ENCODE measurements at regions not wholly inside any gene's neighbourhood (a gene's known extent, or its start where the extent isn't known, plus 50 kb on each side); places are given as distances from the start of the nearest gene placed in this dataset.

- no peak overlapping the region for H2BK120ac ChIP-seq (ENCODE audit: low read depth, low read length)
- H3K9me3 ChIP-seq (replicated peaks in 1 of 2; ENCODE audit: control insufficient read depth in 2 of 2, insufficient read depth in 1 of 2, low read depth in 1 of 2, low read length in 2 of 2), result peaks cover 0 to 2% of the 10 kb centered on the region in 2 donors
- no peak overlapping the region for H3K9ac ChIP-seq (ENCODE audit: low read depth, low read length, poor library complexity)
- no peak overlapping the region for H2AK5ac ChIP-seq (ENCODE audit: low read depth, low read length)
- H3K14ac ChIP-seq (ENCODE audit: low read length), result no peak overlapping the region
- no peak overlapping the region for H2BK15ac ChIP-seq (ENCODE audit: low read length)
- H2BK12ac ChIP-seq (ENCODE audit: low read length), result no peak overlapping the region
- no peaks in the 10 kb centered on the region for H3K27me3 ChIP-seq (ENCODE audit: control insufficient read depth in 3 of 3, insufficient read depth in 3 of 3, low read depth in 1 of 3, low read length in 3 of 3)
- H4K8ac ChIP-seq (ENCODE audit: low read depth, low read length), result no peak overlapping the region
- H3K18ac ChIP-seq (ENCODE audit: low read length), result no peak overlapping the region
- H3K36me3 ChIP-seq (replicated peaks in 1 of 2; ENCODE audit: control insufficient read depth in 2 of 2, insufficient read depth in 2 of 2, low read length in 2 of 2), result no peaks in the 10 kb centered on the region
- H3K4me3 ChIP-seq (ENCODE audit: low read length in 2 of 2), result no peak overlapping the region
- H3K4me2 ChIP-seq (ENCODE audit: insufficient read depth, low read length, poor library complexity, severe bottlenecking), result no peak overlapping the region
- no peaks in the 10 kb centered on the region for H3K79me1 ChIP-seq (ENCODE audit: low read depth, low read length)
- no peak overlapping the region for H4K91ac ChIP-seq (ENCODE audit: low read depth, low read length, poor library complexity)
- no peak overlapping the region for H3K27ac ChIP-seq (replicated peaks; ENCODE audit: low read length)
- H3K23ac ChIP-seq (ENCODE audit: low read depth, low read length, poor library complexity), result no peak overlapping the region
- H2BK5ac ChIP-seq (ENCODE audit: low read length), result no peak overlapping the region
- peaks cover 0 to 2% of the 10 kb centered on the region in 2 donors for H3K4me1 ChIP-seq (ENCODE audit: control insufficient read depth in 2 of 2, insufficient read depth in 1 of 2, low read depth in 1 of 2, low read length in 2 of 2)
- no CpG with 5 or more reads among the region's 3 CpGs for WGBS, 2 donors (ENCODE audit: extremely low coverage in 2 of 2, insufficient read length in 2 of 2, insufficient replicate concordance in 1 of 2)
- H3K4ac ChIP-seq (ENCODE audit: low read length), result no peak overlapping the region
- H2AFZ ChIP-seq (ENCODE audit: low read length), result no peak overlapping the region
- DNase-seq (ENCODE audit: low spot score), result no peak
These were observed 96.3 kb upstream of the MAFB start for GRCh38 chr20:40785346-40785745.

DNA sequence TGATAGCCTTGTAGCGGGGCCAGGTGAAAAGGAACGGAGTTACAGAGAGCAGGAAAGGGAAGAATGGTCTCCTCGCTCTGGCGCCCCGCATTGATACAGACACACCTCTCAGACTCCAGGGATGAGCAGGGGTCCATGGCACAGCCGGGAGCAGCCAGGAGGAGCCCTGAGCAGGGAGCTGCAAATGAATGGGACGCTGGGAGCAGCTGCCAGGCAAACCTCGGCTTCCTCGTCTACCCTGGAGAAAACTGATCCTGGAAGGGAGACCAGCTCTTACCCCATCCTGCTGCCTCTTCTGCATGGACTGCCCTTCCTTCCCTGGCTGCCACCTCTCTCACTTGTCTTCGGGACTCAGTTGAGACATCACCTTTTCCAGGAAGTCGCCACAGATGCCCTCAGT, 97.3 kb upstream of the MAFB start:
- Histone ChIP-seq H2BK120ac (ENCODE audit: low read depth, low read length) (no peak overlapping the region), H4K8ac (ENCODE audit: low read depth, low read length) (no peak overlapping the region), H3K79me1 (ENCODE audit: low read depth, low read length) (no peaks in the 10 kb centered on the region), H2AFZ (ENCODE audit: low read length) (no peak overlapping the region), H2BK5ac (ENCODE audit: low read length) (no peak overlapping the region), H3K27me3 (ENCODE audit: control insufficient read depth in 3 of 3, insufficient read depth in 3 of 3, low read depth in 1 of 3, low read length in 3 of 3) (no peaks in the 10 kb centered on the region), H2AK5ac (ENCODE audit: low read depth, low read length) (no peak overlapping the region), H3K18ac (ENCODE audit: low read length) (peak overlapping the region; percentile 5), H3K4me2 (ENCODE audit: insufficient read depth, low read length, poor library complexity, severe bottlenecking) (no peak overlapping the region), H3K9me3 (replicated peaks in 1 of 2; ENCODE audit: control insufficient read depth in 2 of 2, insufficient read depth in 1 of 2, low read depth in 1 of 2, low read length in 2 of 2) (peaks cover 0 to 2% of the 10 kb centered on the region in 2 donors), H2BK15ac (ENCODE audit: low read length) (no peak overlapping the region), H3K9ac (ENCODE audit: low read depth, low read length, poor library complexity) (no peak overlapping the region), H3K23ac (ENCODE audit: low read depth, low read length, poor library complexity) (no peak overlapping the region), H2BK12ac (ENCODE audit: low read length) (no peak overlapping the region), H3K4me1 (ENCODE audit: control insufficient read depth in 2 of 2, insufficient read depth in 1 of 2, low read depth in 1 of 2, low read length in 2 of 2) (peaks cover 0 to 2% of the 10 kb centered on the region in 2 donors), H3K27ac (replicated peaks; ENCODE audit: low read length) (no peak overlapping the region), H3K36me3 (replicated peaks in 1 of 2; ENCODE audit: control insufficient read depth in 2 of 2, insufficient read depth in 2 of 2, low read length in 2 of 2) (no peaks in the 10 kb centered on the region), H3K4ac (ENCODE audit: low read length) (no peak overlapping the region), H3K4me3 (ENCODE audit: low read length in 2 of 2) (no peak overlapping the region), H4K91ac (ENCODE audit: low read depth, low read length, poor library complexity) (no peak overlapping the region), H3K14ac (ENCODE audit: low read length) (no peak overlapping the region)
- no peak for DNase-seq (ENCODE audit: low spot score)
- WGBS, 2 donors (ENCODE audit: extremely low coverage in 2 of 2, insufficient read length in 2 of 2, insufficient replicate concordance in 1 of 2), result no CpG with 5 or more reads among the region's 11 CpGs

DNA sequence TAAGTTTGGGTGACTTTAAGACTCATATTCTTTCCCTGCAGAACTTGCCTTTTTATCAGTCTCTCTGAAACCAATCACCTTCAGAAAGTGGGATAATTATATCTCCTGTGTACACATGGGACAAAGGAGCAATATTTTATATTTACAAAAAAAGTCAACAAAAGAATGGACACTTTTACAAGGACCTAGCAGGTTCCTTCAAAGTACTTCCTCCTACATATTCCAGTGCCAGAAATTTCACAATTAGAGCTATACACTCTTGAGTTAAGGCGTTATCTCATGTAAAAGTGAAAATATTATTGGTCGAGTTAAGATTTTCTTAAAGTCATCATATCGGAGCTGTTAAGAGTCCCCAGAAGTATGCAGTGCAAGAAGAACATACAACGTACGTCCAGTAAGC, 98.9 kb upstream of the MAFB start:
- no peaks in the 10 kb centered on the region for H3K36me3 ChIP-seq (replicated peaks in 1 of 2; ENCODE audit: control insufficient read depth in 2 of 2, insufficient read depth in 2 of 2, low read length in 2 of 2)
- H4K8ac ChIP-seq (ENCODE audit: low read depth, low read length), result no peak overlapping the region
- H3K4ac ChIP-seq (ENCODE audit: low read length), result no peak overlapping the region
- H2BK120ac ChIP-seq (ENCODE audit: low read depth, low read length), result no peak overlapping the region
- H2AK5ac ChIP-seq (ENCODE audit: low read depth, low read length), result no peak overlapping the region
- H3K79me1 ChIP-seq (ENCODE audit: low read depth, low read length), result no peaks in the 10 kb centered on the region
- H3K18ac ChIP-seq (ENCODE audit: low read length), result no peak overlapping the region
- no CpG with 5 or more reads among the region's 5 CpGs for WGBS, 2 donors (ENCODE audit: extremely low coverage in 2 of 2, insufficient read length in 2 of 2, insufficient replicate concordance in 1 of 2)
- no peak overlapping the region for H2BK15ac ChIP-seq (ENCODE audit: low read length)
- DNase-seq (ENCODE audit: low spot score), result no peak
- H3K27ac ChIP-seq (replicated peaks; ENCODE audit: low read length), result no peak overlapping the region
- peaks cover 0 to 2% of the 10 kb centered on the region in 2 donors for H3K4me1 ChIP-seq (ENCODE audit: control insufficient read depth in 2 of 2, insufficient read depth in 1 of 2, low read depth in 1 of 2, low read length in 2 of 2)
- H3K14ac ChIP-seq (ENCODE audit: low read length), result no peak overlapping the region
- no peaks in the 10 kb centered on the region for H3K27me3 ChIP-seq (ENCODE audit: control insufficient read depth in 3 of 3, insufficient read depth in 3 of 3, low read depth in 1 of 3, low read length in 3 of 3)
- no peak overlapping the region for H2BK12ac ChIP-seq (ENCODE audit: low read length)
- H3K9me3 ChIP-seq (replicated peaks in 1 of 2; ENCODE audit: control insufficient read depth in 2 of 2, insufficient read depth in 1 of 2, low read depth in 1 of 2, low read length in 2 of 2), result peaks cover 0 to 2% of the 10 kb centered on the region in 2 donors
- no peak overlapping the region for H3K4me3 ChIP-seq (ENCODE audit: low read length in 2 of 2)
- no peak overlapping the region for H3K9ac ChIP-seq (ENCODE audit: low read depth, low read length, poor library complexity)
- H4K91ac ChIP-seq (ENCODE audit: low read depth, low read length, poor library complexity), result no peak overlapping the region
- no peak overlapping the region for H2BK5ac ChIP-seq (ENCODE audit: low read length)
- no peak overlapping the region for H3K23ac ChIP-seq (ENCODE audit: low read depth, low read length, poor library complexity)
- no peak overlapping the region for H3K4me2 ChIP-seq (ENCODE audit: insufficient read depth, low read length, poor library complexity, severe bottlenecking)
- no peak overlapping the region for H2AFZ ChIP-seq (ENCODE audit: low read length)

- H2BK5ac ChIP-seq (ENCODE audit: low read length), result no peak overlapping the region
- no peak overlapping the region for H3K27ac ChIP-seq (replicated peaks; ENCODE audit: low read length)
- no peak overlapping the region for H2BK15ac ChIP-seq (ENCODE audit: low read length)
- H3K23ac ChIP-seq (ENCODE audit: low read depth, low read length, poor library complexity), result no peak overlapping the region
- no peak overlapping the region for H3K14ac ChIP-seq (ENCODE audit: low read length)
- no peaks in the 10 kb centered on the region for H3K36me3 ChIP-seq (replicated peaks in 1 of 2; ENCODE audit: control insufficient read depth in 2 of 2, insufficient read depth in 2 of 2, low read length in 2 of 2)
- no peaks in the 10 kb centered on the region for H3K4me1 ChIP-seq (ENCODE audit: control insufficient read depth in 2 of 2, insufficient read depth in 1 of 2, low read depth in 1 of 2, low read length in 2 of 2)
- no peak overlapping the region for H4K91ac ChIP-seq (ENCODE audit: low read depth, low read length, poor library complexity)
- no peak overlapping the region for H2AK5ac ChIP-seq (ENCODE audit: low read depth, low read length)
- no peak overlapping the region for H3K18ac ChIP-seq (ENCODE audit: low read length)
- no peak overlapping the region for H3K9ac ChIP-seq (ENCODE audit: low read depth, low read length, poor library complexity)
- H2BK12ac ChIP-seq (ENCODE audit: low read length), result no peak overlapping the region
- H3K4me2 ChIP-seq (ENCODE audit: insufficient read depth, low read length, poor library complexity, severe bottlenecking), result no peak overlapping the region
- WGBS, 2 donors (ENCODE audit: extremely low coverage in 2 of 2, insufficient read length in 2 of 2, insufficient replicate concordance in 1 of 2), result no CpG with 5 or more reads among the region's 4 CpGs
- no peak overlapping the region for H3K4me3 ChIP-seq (ENCODE audit: low read length in 2 of 2)
- H3K79me1 ChIP-seq (ENCODE audit: low read depth, low read length), result no peaks in the 10 kb centered on the region
- no peaks in the 10 kb centered on the region for H3K9me3 ChIP-seq (replicated peaks in 1 of 2; ENCODE audit: control insufficient read depth in 2 of 2, insufficient read depth in 1 of 2, low read depth in 1 of 2, low read length in 2 of 2)
- no peaks in the 10 kb centered on the region for H3K27me3 ChIP-seq (ENCODE audit: control insufficient read depth in 3 of 3, insufficient read depth in 3 of 3, low read depth in 1 of 3, low read length in 3 of 3)
- H2AFZ ChIP-seq (ENCODE audit: low read length), result no peak overlapping the region
- no peak overlapping the region for H4K8ac ChIP-seq (ENCODE audit: low read depth, low read length)
- H3K4ac ChIP-seq (ENCODE audit: low read length), result no peak overlapping the region
- DNase-seq (ENCODE audit: low spot score), result no peak
- H2BK120ac ChIP-seq (ENCODE audit: low read depth, low read length), result no peak overlapping the region
These were observed 108.4 kb upstream of the MAFB start for GRCh38 chr20:40797425-40797824.

All from neuronal stem cell (in vitro differentiated cells).